ENCODE measurements at regions not wholly inside any gene's neighbourhood (a gene's known extent, or its start where the extent isn't known, plus 50 kb on each side); places are given as distances from the start of the nearest gene placed in this dataset.

- TF ChIP-seq CTCF (IDR thresholded peaks at IDR 0.05) (no peak), POLR2A (IDR thresholded peaks at IDR 0.05) (no peak), EP300 (IDR thresholded peaks at IDR 0.05) (no peak)
Observed at GRCh38 chr12:111195316-111195715, 173.6 kb downstream of the PHETA1 start.

Measured in ovary (tissue), 3 donors.